HG03196 (cell line): ENCODE measurements at regions not wholly inside any gene's neighbourhood (a gene's known extent, or its start where the extent isn't known, plus 50 kb on each side); places are given as distances from the start of the nearest gene placed in this dataset.
A peak's percentile ranks its signal among the peaks of the same experiment; 100 is the strongest.
"Not testable (repeated sequence)": the region's sequence is repeated elsewhere in the genome, so short reads cannot be mapped to it uniquely, and the experiment has no call there.

ENCODE experiments used
- ATAC-seq: cut with Tn5 transposase; IDR thresholded peaks from one replicate; pipeline ENCODE4 v1.9.1; 2021; ENCODE audit not compliant: unreplicated experiment

DNA sequence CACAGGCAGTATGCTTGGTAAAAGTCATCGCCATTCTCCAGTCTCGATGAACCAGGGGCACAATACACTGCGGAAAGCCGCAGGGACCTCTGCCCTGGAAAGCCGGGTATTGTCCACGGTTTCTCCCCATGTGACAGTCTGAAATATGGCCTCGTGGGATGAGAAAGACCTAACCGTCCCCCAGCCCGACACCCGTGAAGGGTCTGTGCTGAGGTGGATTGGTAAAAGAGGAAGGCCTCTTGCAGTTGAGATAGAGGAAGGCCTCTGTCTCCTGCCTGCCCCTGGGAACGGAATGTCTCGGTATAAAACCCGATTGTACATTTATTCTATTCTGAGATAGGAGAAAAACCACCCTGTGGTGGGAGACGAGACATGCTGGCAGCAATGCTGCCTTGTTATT lies 149.1 kb downstream of the TMEM121 start:
- not testable (repeated sequence) for ATAC-seq

DNA sequence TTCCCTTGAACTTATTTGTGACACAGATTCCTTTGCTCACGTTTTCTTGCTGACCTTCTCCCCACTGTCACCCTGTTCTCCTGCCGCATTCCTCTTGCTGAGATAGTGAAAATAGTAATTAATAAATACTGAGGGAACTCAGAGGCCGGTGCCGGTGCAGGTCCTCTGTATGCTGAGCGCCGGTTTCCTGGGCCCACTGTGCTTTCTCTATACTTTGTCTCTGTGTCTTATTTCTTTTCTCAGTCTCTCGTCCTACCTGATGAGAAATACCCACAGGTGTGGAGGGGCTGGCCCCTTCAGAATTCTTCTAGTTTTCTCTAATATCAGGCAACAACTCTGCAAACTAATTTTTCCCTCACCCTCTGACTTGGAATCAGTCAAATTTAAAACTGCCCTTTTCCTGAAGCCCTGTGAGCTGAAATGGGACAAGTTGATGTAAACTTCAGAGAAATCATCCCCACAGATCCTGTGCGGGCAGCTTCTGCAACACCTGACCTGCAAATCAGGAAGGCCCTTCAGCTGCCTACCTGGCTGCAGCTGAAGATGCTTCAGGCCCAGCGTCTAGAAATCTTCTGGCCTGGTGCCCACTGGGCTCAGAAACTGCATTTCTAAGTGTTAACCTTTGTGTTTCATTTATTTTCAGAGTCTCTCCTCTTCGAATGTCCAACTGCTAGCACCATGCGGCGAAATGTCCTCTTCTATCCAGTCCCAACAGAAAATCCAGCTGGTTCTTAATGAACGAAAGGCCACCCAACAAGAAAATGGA lies 149.7 kb downstream of the TMEM121 start:
- ATAC-seq = not testable (repeated sequence)

DNA sequence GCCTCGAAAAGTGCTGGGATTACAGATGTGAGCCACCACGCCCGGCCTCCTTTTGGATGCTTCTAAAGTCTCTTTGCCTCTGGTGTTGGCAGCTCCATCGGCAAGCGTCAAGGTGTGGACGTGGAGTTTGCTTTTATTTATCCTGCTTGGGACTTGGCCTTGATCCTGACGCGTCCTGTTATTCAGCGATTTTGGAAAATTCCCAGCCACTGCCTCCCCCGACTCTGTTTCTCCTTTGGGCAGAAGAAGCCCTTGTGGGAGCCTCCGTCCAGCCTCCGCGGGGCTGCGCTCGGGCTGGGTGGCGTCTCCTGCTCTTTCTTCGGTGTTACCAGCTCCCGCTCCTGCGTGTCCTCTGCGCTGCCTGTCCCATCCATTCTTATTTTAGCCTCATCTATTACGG lies 151.7 kb downstream of the TMEM121 start:
- not testable (repeated sequence) for ATAC-seq

DNA sequence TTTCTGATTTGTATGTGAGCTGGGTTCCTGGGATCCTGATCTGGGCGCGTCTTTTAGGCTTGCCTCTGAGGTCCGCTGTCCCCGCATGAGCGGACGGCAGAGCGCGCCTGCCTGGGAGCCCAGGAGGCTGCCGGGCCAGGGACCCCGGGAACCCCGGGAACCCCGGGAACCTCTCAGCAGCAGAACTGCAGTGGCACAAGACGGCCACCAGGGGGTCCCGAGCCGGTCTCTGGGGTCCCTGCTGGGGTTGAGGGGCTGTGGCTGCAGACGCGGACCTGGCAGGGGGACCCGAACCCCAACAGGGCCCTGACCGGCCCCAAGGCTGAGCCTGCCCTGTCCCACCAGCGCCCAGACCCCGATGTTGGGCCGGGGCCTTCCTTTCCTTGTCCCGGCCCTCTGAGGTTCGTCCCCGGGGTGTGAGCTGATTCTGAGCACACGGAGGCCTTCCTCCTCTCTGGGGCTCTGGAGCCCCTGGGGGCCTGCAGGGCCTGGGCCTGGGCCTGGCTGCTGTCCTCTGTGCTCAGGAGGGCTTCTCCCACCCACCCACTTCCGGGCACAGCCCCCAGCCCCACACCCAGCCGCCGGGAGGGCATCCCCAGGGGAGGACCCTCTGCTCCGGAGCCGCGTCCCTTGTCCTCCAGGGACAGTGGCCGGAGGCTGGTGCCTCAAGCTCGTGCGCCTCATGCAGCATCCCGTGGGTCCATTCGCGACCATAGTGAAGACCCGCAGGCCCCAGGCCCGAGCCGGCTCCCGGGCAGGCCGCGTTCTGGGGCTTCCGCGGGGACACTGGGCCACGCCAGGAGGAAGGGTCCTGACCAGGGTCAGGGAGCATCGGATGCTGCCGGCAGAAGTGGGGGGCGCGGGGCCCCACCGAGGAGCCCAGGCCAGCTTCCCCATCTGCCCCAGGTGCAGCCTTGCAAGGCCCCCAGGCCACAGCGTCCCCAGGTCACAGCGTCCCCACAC lies 152.9 kb downstream of the TMEM121 start:
- not testable (repeated sequence) for ATAC-seq

DNA sequence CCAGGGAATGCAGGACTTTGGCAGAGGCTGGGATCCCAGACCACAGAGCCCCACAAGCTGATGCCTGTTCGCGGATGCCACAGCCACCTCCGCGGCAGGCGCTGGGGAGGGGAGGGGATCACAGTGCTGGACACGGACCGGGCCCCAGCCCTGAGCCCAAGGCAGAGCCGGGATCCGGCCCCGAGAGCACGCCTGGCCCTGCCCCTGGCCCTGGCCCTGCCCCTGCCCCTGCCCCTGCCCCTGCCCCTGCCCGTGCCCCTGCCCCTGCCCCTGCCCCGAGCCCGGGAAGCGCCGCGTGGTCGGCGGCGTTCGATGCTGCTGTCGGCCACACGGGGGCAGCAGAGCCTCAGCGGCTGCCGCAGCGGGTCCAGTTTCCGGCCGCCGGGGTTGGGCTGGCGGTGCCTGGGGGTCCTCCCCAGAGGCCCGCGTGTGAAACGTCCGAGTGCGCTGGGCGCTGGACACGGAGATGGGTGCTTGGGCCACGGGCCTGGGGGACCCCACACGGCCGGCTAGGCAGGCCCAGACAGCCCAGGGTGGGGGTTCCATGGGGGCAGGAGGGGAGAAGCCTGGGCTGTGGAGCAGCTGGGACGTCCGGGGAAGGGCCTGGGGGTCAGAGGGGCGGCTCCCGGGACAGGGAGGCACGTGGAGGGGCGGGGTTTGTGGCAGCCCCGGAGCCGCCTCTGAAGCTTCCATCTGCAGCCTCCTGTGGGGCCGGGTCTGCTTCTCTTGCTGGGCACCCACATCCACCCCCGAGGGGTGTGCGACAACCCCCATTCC lies 153.8 kb downstream of the TMEM121 start:
- peak; percentile 43 for ATAC-seq

DNA sequence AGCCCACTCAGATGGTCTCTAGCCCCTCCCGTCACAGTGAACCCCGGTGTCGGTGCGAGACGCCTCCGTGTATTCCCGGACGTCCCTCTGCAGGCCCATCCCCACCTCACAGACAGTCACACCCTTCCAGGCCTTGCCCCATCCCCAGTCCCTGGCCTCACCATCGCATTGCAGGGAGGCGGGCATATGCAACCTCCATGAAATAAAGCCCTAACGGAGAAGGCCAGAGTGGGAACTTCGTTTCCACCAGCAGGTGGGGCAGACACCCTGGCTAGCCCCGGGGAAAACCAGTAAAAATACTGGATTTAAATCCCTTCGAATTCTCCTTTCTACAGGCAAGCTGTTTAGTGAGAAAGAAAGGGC lies 154.3 kb downstream of the TMEM121 start:
- peak; percentile 29 for ATAC-seq

DNA sequence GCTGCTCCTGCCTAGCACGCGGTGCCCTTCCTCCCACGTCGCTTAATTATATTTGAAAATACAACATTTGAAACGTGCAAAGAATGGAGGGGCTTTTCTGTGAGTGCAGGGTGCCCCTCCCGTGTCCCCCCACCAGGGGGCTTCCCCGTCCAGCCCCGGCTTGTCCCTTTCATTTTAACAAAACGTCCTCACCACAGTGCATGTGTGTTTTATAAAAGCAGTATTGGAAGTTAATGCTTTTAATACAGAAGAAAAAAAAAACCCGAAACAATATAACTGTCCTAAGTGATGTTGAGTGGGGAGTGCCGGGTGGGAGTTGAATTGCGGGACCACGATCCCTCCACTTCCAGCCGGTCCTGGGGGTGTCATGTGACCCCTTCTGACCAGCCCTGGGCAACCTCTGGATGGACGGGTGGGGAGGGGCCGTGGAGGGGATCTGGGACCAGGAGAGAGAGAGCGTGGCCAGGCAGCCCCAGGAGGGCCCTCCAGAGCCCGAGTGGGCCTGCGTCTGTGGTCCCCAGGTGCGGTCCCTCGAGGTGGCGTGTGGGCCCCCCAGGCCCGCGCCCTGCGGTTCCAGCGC lies 155.3 kb downstream of the TMEM121 start:
- ATAC-seq = not testable (repeated sequence)

DNA sequence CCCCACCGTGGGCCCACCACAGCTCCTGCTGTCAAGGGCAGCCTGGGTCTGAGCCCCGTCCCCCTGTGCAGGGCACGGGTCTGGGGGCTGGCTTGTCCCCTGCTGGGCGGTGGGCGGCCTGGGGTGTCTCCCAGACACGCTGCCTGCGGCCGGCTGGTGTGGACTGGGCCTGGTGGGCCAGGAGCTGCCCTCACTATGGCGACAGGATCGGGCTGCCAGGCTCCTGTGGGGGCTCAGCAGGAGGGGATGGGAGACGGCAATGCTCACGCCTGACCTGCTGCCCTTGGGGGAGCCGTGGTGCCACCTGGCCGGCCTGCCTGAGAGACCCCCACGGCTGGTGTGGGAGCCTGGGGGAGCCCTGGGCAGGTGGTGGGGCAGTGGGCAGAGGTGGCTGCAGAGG lies 156.1 kb downstream of the TMEM121 start:
- not testable (repeated sequence) for ATAC-seq

DNA sequence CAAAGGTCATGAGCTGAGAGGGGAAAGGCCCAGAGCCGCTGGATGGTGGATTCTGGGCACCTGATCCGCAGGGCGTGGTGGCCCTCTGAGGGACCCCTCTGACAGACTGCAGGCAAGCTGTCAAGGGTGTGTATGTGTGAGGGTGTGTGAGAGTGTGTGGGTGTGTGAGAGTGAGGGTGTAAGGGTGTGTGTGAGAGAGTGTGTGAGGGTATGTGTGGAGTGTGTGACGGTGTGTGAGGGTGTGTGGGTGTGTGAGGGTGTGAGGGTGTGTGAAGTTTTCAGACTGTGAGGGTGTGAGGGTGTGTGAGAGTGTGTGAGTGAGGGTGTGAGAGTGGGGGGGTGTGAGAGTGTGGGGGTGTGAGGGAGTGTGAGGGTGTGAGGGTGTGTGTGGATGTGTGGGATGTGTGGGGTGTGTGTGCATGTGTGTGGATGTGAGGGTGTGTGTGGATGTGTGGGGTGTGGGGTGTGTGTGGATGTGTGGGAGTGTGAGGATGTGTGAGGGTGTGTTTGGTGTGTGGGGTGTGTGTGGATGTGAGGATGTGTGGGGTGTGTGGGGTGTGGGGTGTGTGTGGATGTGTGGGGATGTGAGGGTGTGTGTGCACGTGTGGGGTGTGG lies 156.7 kb downstream of the TMEM121 start:
- no peak for ATAC-seq

DNA sequence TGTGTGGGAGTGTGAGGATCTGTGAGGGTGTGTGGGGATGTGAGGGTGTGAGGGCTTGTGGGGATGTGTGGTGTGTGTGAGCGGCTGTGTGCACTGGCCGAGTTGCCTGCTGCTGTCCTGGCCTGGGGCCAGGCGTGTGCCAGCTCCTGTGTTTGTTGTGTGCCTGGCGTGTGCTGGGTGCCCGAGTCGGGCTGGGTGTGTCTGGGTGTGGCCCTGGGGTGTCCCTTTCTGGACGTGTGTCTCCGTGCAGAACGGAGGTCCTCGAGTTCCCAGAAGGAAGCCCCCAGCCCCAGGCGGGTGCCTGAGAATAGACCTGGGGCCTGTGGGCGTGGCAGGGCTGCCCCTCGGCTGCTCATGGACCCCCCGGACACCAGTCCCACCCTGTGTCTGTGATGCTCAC lies 157.7 kb downstream of the TMEM121 start:
- not testable (repeated sequence) for ATAC-seq

DNA sequence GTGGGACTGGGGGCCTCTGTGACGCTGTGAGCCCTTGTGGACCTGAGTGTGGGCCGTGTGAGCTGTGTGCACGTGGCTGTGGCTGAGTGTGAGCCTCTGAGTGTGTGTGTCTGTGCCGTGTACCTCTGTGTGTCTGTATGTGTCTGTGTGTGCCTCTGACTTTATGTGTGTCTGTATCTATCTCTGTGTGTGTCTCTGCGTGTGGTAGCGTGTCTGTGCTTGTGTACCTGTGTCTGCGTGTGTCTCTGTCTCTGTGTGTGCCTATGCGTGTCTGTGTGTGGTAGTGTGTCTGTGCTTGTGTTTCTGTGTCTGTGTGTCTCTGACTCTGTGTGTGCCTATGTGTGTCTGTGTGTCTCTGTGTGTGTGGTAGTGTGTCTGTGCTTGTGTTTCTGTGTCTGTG lies 158.2 kb downstream of the TMEM121 start:
- not testable (repeated sequence) for ATAC-seq

DNA sequence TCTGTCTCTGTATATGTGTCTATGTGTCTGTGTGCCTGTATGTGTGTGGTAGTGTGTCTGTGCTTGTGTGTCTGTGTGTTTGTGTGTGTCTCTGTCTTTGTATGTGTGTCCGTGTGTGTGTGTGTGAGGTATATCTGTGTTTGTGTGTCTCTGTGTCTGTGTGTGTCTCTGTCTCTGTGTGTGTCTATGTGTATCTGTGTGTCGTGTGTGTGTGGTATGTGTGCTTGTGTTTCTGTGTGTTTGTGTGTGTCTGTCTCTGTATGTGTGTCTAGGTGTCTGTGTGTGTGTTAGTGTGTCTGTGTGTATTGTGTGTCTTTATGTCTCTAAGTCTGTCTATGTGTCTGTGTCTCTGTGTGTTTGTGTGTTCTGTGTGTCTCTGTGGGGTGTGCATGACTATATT lies 158.6 kb downstream of the TMEM121 start:
- no peak for ATAC-seq

DNA sequence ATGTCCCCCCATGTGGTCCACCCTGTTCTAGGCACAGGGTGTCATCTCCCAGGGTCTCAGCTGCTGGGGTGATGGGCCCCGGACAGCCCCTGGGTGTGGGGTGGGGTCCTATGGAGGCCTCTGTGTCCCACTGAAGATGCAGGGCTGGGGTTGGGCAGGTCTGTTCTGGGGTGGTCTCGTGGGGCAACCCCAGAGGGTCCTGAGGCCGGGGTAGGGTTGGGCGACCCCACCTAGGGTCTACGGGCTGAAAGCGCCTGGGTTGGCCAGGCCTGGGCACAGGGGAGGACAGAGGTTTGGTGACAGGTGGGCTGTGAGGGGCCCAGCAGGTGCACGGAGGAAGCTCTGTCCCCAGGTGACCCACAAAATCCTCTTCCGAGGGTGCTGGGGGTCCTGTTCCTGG lies 159.2 kb downstream of the TMEM121 start:
- peak; percentile 1 for ATAC-seq

DNA sequence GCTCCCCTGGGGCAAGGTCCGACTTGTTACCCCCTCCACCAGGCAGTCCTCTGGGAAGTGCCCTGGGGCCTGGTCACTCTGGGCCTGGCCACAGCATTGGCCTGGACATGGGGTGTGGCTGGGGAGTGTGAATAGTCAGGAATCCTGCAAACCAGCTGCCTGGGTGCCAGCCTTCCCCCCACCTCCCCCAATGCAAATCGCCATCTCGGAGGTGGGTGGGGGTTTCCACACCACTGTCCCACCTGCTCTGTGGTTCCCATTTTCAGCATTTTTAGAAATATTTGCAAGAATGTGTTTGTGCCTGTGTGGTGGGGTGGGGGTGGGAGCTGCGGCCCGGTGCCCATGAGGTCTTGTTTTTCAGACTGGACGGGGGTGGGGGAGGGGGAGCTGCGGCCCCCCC lies 159.7 kb downstream of the TMEM121 start:
- ATAC-seq = peak; percentile 35

DNA sequence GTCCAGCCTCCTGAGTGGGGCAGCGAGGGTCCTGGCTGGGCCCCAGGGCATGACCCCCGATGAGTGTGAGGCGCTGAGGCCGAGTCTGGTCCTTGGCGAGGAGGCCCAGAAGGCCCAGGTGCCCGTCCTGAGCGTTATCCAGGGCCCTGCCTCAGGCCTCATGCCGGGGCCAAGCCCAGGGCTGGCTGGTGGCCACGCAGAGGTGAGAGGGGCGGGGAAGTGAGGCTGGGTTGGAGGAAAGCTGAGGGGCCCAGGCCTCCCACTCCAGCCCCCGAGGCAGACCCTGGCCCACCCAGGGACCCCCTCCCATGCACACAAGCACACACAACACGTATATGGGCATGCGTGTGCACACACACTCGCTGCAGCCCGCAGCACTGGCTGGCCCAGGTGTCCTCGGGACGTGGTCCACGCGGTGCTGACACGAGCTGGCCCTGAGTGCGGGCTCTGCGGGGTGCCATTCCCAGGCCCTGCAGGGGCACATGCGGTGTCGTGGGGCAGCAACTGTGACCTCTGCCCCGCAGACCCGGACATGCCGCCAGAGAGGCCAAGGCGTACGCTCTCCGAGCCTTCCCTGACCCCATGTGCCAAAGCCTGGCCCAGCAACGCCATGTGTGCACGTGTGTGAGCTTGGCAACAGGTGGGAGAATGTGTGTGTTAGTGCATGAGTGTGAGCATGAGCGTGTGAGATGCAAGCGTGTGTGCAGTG lies 160.2 kb downstream of the TMEM121 start:
- peak; percentile 5 for ATAC-seq

DNA sequence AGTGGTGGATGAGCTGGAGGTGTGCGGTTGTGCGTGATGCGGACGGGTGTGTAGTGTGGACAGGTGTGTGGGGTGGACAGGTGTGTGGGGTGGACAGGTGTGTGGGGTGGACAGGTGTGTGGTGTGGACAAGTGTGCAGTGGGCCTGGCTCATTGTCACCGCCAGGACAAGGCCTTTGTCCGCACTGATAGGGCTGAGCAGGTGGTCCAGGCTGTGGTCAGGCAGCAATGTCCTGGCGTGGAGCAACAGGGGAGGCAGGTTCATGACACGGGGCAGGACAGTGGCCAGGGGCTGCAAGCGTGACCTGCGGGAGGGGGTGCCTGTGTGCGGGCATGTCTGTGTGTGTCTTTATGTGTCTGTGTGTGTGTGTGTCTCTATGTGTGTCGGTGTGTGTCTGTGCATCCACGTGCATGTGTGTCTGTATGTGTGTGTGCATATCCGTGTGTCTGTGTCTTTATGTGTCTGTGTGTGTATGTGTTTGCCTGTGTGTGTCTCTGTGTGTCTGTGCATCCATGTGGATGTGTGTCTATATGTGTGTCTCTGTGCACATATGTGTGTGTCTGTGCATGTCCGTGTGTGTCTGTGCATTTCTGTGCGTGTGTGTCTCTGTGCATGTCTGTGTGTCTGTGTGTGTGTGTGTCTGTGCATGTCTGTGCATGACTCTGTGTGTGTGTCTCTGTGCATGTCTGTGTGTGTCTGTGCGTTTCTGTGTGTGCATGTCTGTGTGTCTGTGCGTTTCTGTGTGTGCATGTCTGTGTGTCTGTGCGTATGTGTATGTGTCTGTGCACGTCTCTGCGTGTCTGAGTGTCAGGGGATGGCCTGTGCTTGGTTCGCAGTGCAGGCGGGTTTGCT lies 161.0 kb downstream of the TMEM121 start:
- not testable (repeated sequence) for ATAC-seq

DNA sequence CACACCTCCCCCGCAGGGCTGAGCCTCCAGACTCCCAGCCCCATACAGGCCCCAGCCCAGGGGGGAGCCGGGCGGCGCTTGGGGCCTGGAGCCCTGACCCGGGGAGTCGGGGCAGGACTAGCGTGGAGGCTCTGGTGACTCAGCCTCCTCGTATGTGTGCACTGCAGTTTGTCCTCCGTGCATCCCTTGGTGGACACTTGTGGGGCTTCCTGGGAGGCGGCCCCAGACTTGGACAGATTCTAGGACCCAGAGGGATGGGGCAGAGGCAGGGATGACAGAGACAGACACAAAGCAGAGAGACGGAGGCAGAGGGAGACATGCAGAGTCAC lies 161.6 kb downstream of the TMEM121 start:
- peak; percentile 33 for ATAC-seq

DNA sequence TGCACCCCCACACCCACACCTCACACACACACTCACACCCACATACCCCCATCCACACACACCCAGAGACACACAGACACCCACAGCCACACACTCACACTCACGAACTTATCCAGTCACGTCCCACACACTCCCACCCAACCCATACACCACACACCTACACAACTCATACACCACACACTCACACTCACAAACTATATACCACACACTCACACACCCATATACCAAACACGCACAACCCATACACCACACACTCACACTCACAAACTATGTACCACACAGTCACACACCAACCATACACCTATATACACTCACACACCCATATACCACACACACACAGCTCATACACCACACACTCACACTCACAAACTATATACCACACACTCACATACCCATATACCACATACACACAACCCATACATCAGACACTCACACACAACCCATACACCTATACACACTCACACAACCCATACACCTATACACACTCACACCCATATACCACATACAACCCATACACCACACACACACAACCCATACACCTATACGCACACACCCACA lies 162.4 kb downstream of the TMEM121 start:
- ATAC-seq = not testable (repeated sequence)

DNA sequence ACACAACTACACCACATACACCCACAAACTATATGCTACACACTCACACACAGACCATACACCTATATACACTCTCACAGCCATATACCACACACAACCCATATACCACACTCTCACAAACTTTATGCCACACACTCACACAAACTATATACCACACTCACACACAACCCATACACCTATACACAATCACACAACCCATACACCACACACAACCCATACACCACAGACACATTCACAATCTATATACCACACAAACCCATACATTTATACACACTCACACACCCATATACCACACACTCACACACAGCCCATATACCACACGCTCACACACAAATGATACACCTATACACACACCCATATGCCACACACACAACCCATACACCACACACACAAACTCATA lies 163.3 kb downstream of the TMEM121 start:
- ATAC-seq = no peak
